ENCODE measurements at regions not wholly inside any gene's neighbourhood (a gene's known extent, or its start where the extent isn't known, plus 50 kb on each side); places are given as distances from the start of the nearest gene placed in this dataset.
"Not testable (repeated sequence)": the region's sequence is repeated elsewhere in the genome, so short reads cannot be mapped to it uniquely, and the experiment has no call there.

DNA sequence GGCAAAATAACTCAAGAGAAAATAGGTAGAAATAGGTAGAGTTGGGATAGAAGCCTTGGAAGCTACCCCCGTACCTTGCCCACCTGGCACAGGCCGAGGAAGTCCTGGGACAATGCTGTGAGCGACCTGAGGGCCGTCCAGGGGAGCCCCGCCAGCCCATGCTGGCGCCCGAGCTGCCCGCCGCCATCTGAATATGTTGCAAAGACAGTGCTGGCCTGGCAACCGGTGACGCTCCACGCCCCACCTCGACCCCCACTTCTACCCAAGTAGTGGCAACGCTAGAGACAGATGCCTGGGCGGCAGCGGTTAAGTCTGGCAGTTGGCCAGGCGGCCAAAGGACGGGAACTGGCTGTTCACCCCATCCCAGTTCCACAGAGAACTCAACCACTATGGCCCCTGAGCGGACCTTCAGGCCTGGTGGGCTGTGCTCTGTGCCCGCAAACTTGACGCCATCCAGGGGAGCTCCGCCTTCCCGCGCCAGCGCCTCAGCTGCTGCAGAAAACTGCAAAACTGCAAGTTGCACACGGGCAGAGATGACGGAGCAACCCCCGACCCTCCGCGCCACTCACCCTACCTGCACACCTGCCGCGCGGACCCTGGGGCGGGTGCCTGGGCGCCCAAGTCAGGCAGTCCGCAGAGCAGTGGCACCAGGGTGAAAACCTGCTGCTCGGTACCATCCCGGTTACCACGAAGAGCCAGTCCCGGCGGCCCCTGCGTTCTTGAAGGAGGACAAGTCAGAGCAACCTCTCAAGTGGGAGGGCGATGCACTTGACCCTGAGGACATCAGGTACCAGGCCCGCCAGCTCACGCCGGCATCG is 917.0 kb downstream of the FOXD4L5 start:
- H3K9me3 Mint-ChIP-seq (ENCODE audit: insufficient read depth); H4K20me1 ChIP-seq (ENCODE audit: control insufficient read depth, insufficient read depth, low read length, poor library complexity, severe bottlenecking); ATAC-seq (ENCODE audit: low read depth); H3K4me1 Mint-ChIP-seq; H3K4me1 ChIP-seq (ENCODE audit: control insufficient read depth in 2 of 2, insufficient read depth in 2 of 2, low read length in 2 of 2); H3K27me3 Mint-ChIP-seq; H3K27me3 ChIP-seq (replicated peaks in 1 of 4; ENCODE audit: control extremely low read depth in 1 of 4, control insufficient read depth in 3 of 4, insufficient read depth in 4 of 4, low read length in 3 of 4); H3K79me2 ChIP-seq (ENCODE audit: control insufficient read depth, insufficient read depth, low read length); H3K9ac ChIP-seq (ENCODE audit: low read length); H3K9me3 ChIP-seq (ENCODE audit: control extremely low read depth in 1 of 3, control insufficient read depth in 2 of 3, insufficient read depth in 1 of 3, low read length in 2 of 3); H3K36me3 ChIP-seq (replicated peaks in 1 of 2; ENCODE audit: control extremely low read depth in 1 of 2, control insufficient read depth in 1 of 2, extremely low read depth in 1 of 2, insufficient read depth in 2 of 2, low read length in 1 of 2); H3K4me2 ChIP-seq (replicated peaks; ENCODE audit: low read depth, low read length, poor library complexity, severe bottlenecking); H2AFZ ChIP-seq (ENCODE audit: insufficient read depth, low read depth, low read length, poor library complexity, severe bottlenecking); DNase-seq; intact Hi-C loops (cut with micrococcal nuclease); CTCF ChIA-PET; H3K27ac Mint-ChIP-seq; H3K27ac ChIP-seq (ENCODE audit: low read length in 2 of 2); POLR2A ChIA-PET: not testable (repeated sequence)
- peak overlapping the region in 1 of 5 experiments; percentile 25 for H3K4me3 ChIP-seq (ENCODE audit: control extremely low read depth in 1 of 5, extremely low read depth in 1 of 5, insufficient read depth in 1 of 5, low read depth in 2 of 5, low read length in 4 of 5)
- WGBS (ENCODE audit: insufficient coverage): no CpG with 5 or more reads among the region's 47 CpGs
- peak overlapping the region; percentile 57 for H3K4me3 Mint-ChIP-seq
